NB4 (cell line): ENCODE measurements at regions not wholly inside any gene's neighbourhood (a gene's known extent, or its start where the extent isn't known, plus 50 kb on each side); places are given as distances from the start of the nearest gene placed in this dataset.

Experiments used
- DNase-seq: peaks from one replicate; pipeline ENCODE4 v3.0.0; 2010; ENCODE audit warnings: low read depth
- H3K4me3 ChIP-seq: one replicate; pipeline ENCODE4 v1.5.1; 2011; ENCODE audit warnings: mild to moderate bottlenecking, low read depth, low read length, moderate library complexity
- MYC ChIP-seq: IDR thresholded peaks from 2 replicates; pipeline ENCODE4 v1.6.1; 2011; ENCODE audit warnings: low read depth, low read length
- POLR2A ChIP-seq: IDR thresholded peaks from 2 replicates; pipeline ENCODE4 v1.6.1; 2011; ENCODE audit warnings: mild to moderate bottlenecking; ENCODE audit not compliant: insufficient read length; ENCODE audit errors: extremely low read depth
- TF ChIP-seq, protein P1 (sequence below): IDR thresholded peaks from one replicate; pipeline ENCODE4 v1.5.1; 2012; ENCODE audit warnings: low read depth, low read length
- TF ChIP-seq, protein P2 (sequence below): IDR thresholded peaks from 2 replicates; pipeline ENCODE4 v1.6.1; 2011; ENCODE audit warnings: low read depth, low read length

GRCh38 chr16:23013484-23013883, 135.8 kb downstream of the USP31 start:
- no peak overlapping the region for H3K4me3 ChIP-seq
- DNase-seq: peak; percentile 21

DNA sequence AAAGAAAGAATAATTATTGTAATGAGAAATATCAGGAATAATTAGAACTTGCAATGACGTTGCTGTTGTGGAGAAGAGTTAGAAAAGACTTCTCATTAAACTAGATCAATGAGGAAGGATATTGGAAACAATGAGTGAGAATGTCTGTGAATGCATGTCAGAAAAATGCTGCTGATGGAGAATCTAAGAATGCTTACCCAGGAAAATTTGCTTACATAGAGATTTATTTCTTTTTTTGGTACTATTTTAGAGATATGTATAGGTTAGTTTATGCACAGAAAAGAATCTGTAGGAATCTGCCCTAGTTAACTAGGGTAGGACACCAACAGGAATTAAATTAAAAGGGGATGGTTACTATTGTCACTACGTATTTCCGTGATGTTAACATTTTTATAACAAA, 140.2 kb downstream of the USP31 start:
- TF ChIP-seq, protein P1, sequence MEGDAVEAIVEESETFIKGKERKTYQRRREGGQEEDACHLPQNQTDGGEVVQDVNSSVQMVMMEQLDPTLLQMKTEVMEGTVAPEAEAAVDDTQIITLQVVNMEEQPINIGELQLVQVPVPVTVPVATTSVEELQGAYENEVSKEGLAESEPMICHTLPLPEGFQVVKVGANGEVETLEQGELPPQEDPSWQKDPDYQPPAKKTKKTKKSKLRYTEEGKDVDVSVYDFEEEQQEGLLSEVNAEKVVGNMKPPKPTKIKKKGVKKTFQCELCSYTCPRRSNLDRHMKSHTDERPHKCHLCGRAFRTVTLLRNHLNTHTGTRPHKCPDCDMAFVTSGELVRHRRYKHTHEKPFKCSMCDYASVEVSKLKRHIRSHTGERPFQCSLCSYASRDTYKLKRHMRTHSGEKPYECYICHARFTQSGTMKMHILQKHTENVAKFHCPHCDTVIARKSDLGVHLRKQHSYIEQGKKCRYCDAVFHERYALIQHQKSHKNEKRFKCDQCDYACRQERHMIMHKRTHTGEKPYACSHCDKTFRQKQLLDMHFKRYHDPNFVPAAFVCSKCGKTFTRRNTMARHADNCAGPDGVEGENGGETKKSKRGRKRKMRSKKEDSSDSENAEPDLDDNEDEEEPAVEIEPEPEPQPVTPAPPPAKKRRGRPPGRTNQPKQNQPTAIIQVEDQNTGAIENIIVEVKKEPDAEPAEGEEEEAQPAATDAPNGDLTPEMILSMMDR: no peak
- TF ChIP-seq, protein P2, sequence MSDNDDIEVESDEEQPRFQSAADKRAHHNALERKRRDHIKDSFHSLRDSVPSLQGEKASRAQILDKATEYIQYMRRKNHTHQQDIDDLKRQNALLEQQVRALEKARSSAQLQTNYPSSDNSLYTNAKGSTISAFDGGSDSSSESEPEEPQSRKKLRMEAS: no peak

More at GRCh38 chr16:23013484-23013883, 135.8 kb downstream of the USP31 start:
- TF ChIP-seq, protein P1: peak; percentile 15
- TF ChIP-seq, protein P2: no peak
- TF ChIP-seq MYC (no peak), POLR2A (no peak)

GRCh38 chr16:23008041-23008440, 141.2 kb downstream of the USP31 start:
- no peak for DNase-seq
- TF ChIP-seq MYC (no peak), POLR2A (no peak)
- TF ChIP-seq, protein P1: no peak
- TF ChIP-seq, protein P2: no peak
- no peak overlapping the region for H3K4me3 ChIP-seq

More for the DNA sequence above, 140.2 kb downstream of the USP31 start:
- DNase-seq: no peak
- H3K4me3 ChIP-seq: no peak overlapping the region

DNA sequence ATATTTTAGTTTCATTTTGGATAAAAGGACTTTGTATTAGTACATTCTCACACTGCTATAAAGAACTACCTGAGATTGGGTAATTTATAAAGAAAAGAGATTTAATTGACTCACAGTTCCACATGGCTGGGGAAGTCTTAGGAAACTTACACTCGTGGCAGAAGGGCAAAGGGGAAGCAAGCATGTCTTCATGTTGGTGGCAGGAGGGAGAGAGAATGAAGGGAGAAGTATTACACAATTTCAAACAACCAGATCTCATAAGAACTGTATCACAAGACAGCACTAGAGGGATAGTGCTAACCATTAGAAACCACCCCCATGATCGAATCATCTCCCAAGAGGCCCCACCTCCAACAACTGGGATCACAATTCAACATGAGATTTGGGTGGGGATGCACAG, 142.9 kb downstream of the USP31 start:
- TF ChIP-seq, protein P2: no peak
- TF ChIP-seq POLR2A (no peak), MYC (no peak)
- TF ChIP-seq, protein P1: no peak
- DNase-seq: peak; percentile 3
- no peak overlapping the region for H3K4me3 ChIP-seq

- TF ChIP-seq, protein P1: no peak
- TF ChIP-seq MYC (no peak), POLR2A (no peak)
- TF ChIP-seq, protein P2: no peak
- DNase-seq: no peak
- H3K4me3 ChIP-seq: no peak overlapping the region
Observed at GRCh38 chr16:23005951-23006350, 143.3 kb downstream of the USP31 start.

DNA sequence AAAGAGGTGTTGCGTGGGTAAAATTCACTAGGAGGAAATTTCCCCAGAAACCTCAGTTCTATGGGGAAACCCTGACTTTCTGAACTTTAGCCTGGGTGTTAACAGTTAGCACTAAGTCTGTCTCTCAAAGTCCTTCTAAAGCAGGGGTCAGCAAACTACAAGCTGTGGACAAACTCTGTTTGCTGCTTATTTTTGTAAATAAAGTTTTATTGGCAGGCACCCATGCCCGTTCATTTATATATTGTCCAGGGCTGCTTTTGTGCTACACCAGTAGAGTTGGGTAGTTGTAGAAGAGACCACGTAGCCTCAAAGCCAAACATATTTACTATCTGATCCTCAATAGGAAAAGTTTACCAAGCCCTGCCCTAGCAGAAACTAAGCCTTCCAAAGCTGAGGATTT, 159.7 kb downstream of the USP31 start:
- no peak for DNase-seq
- no peak overlapping the region for H3K4me3 ChIP-seq
- TF ChIP-seq, protein P2: no peak
- TF ChIP-seq POLR2A (no peak), MYC (no peak)
- TF ChIP-seq, protein P1: no peak
